GM18511 (cell line): ENCODE measurements at regions not wholly inside any gene's neighbourhood (a gene's known extent, or its start where the extent isn't known, plus 50 kb on each side); places are given as distances from the start of the nearest gene placed in this dataset.
"Not testable (repeated sequence)": the region's sequence is repeated elsewhere in the genome, so short reads cannot be mapped to it uniquely, and the experiment has no call there.

ENCODE experiments used
- ATAC-seq: cut with Tn5 transposase; IDR thresholded peaks from one replicate; pipeline ENCODE4 v1.9.1; 2021; ENCODE audit warnings: mild to moderate bottlenecking, moderate library complexity; ENCODE audit not compliant: unreplicated experiment

- no peak for ATAC-seq
Observed at GRCh38 chr7:91398341-91398740, 134.1 kb downstream of the FZD1 start.

- no peak for ATAC-seq
Observed at GRCh38 chr7:91405092-91405788, 141.0 kb downstream of the FZD1 start.

GRCh38 chr7:91405873-91406272, 141.6 kb downstream of the FZD1 start:
- not testable (repeated sequence) for ATAC-seq

- ATAC-seq: no peak
Observed at GRCh38 chr7:91407942-91408341, 143.7 kb downstream of the FZD1 start.

- ATAC-seq: no peak
Observed at GRCh38 chr7:91408388-91409154, 144.3 kb downstream of the FZD1 start.

GRCh38 chr7:91411060-91411459, 146.8 kb downstream of the FZD1 start:
- no peak for ATAC-seq

- ATAC-seq: no peak
Observed at GRCh38 chr7:91412298-91412697, 148.1 kb downstream of the FZD1 start.

- ATAC-seq: no peak
Observed at GRCh38 chr7:91414734-91415133, 150.5 kb downstream of the FZD1 start.

- ATAC-seq: no peak
Observed at GRCh38 chr7:91416155-91416865, 152.1 kb downstream of the FZD1 start.

- ATAC-seq: no peak
Observed at GRCh38 chr7:91420606-91421005, 156.4 kb downstream of the FZD1 start.

GRCh38 chr7:91421018-91421417, 156.8 kb downstream of the FZD1 start:
- ATAC-seq: no peak

- no peak for ATAC-seq
Observed at GRCh38 chr7:91424371-91424770, 160.1 kb downstream of the FZD1 start.

- no peak for ATAC-seq
Observed at GRCh38 chr7:91425149-91425548, 160.9 kb downstream of the FZD1 start.

- ATAC-seq: no peak
Observed at GRCh38 chr7:91427051-91427450, 162.8 kb downstream of the FZD1 start.

GRCh38 chr7:91431601-91432000, 167.4 kb downstream of the FZD1 start:
- no peak for ATAC-seq

GRCh38 chr7:91434836-91435235, 170.6 kb downstream of the FZD1 start:
- no peak for ATAC-seq

GRCh38 chr7:91435381-91436059, 171.3 kb downstream of the FZD1 start:
- ATAC-seq: no peak

- ATAC-seq: no peak
Observed at GRCh38 chr7:91436655-91437054, 172.4 kb downstream of the FZD1 start.

GRCh38 chr7:91440198-91440597, 176.0 kb downstream of the FZD1 start:
- ATAC-seq: not testable (repeated sequence)

GRCh38 chr7:91443862-91444261, 179.6 kb downstream of the FZD1 start:
- no peak for ATAC-seq

- ATAC-seq: no peak
Observed at GRCh38 chr7:91446819-91447218, 182.6 kb downstream of the FZD1 start.
